Raji (cell line): ENCODE measurements at regions not wholly inside any gene's neighbourhood (a gene's known extent, or its start where the extent isn't known, plus 50 kb on each side); places are given as distances from the start of the nearest gene placed in this dataset.

ENCODE experiments used
- POLR2A ChIP-seq: IDR thresholded peaks from 2 replicates; pipeline ENCODE4 v1.6.1; 2011; ENCODE audit warnings: low read depth, low read length, control low read depth; ENCODE audit not compliant: insufficient read depth

DNA sequence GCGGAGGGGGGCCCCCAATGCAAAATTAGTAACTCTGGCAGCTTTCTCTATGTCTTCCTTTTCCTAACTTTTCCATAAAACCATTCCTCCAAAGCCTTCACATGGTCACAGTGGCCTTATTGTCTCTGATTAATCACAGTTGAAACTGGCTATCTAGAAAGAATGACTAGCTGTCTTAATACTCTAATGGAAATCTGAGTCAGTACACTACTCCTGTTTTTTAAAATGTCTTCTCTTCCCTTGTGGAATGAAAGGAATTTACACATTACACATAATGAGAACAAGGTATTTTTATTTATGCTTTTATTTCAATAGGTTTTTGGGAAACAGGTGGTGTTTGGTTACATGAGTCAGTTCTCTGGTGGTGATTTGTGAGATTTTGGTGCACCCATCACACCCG lies 66.3 kb upstream of the PUDP start:
- no peak for TF ChIP-seq POLR2A

DNA sequence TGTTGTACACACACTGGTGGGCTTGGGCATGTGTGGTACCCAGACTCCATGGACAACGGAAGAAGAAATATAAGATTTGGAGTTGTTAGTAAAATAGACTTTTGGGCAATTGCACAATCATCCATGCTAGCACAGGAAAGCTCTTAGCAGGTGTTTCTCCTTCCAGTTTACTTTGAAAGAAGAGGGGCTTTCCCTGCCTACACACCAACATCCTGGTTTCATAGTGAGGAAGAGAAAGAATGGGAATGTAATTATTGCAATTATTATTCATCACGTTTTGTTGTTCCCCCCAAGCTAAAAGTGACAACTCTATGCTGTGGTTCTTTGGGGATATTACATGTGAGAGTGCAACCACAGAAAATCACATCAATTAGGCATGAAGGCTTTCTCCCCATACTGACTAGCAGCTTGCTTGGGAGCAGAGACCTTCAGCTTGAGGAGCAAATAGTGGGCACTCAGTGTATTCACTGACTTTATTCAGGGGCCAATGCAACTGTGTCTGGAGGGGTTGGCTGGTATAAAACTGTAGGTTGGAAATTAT lies 57.2 kb upstream of the PUDP start:
- no peak for TF ChIP-seq POLR2A

DNA sequence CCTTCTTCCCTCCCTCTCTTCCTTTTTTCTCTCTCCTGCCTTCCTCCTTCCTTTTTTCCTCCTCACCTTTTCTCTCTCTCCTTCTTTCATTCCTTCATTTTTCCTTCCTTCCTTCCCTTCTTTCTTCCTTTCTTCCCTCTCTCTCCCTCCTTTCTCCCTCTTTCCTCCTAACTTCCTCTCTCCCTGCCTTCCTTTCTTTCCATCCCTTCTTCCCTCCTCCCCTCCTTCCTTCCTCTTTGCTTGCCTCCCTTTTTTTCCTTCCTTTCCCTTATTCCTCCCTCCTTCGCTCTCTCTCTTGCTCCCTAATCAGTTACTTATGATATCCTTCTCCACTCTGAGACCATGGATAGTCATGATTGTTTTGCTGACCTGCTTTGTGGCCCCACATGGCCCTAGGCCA lies 56.7 kb upstream of the PUDP start:
- no peak for TF ChIP-seq POLR2A

- TF ChIP-seq POLR2A = no peak
Measured at GRCh38 chrX:7202206-7202605, 54.3 kb upstream of the PUDP start.

GRCh38 chrX:7201496-7201895 lies 53.5 kb upstream of the PUDP start:
- TF ChIP-seq POLR2A = no peak

DNA sequence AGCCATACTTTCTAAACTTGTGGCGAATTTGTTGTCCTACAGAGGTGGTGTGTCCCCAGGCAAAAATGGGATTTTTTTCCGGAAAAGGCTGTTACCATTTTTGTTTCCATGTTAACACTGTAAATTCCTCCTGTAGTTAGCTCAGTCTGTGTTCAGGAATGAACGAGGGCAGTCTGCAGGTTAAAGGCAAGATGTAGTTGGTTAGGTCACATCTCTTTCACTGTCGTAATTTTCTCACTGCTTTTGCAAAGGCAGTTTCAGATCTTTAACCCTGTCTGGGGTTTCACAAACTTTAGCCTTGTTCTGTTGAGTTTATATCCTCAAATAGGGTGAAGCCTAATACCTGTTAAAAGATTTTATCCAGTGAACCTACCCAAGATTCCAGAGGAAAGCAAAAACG lies 50.5 kb upstream of the PUDP start:
- no peak for TF ChIP-seq POLR2A
